Vagina (tissue), 2 donors: ENCODE measurements at regions not wholly inside any gene's neighbourhood (a gene's known extent, or its start where the extent isn't known, plus 50 kb on each side); places are given as distances from the start of the nearest gene placed in this dataset.
A peak's percentile ranks its signal among the peaks of the same experiment; 100 is the strongest.

Experiments
- DNase-seq, 2 donors: peaks; one replicate each; pipeline ENCODE4 v3.0.0-alpha.2; 2017; ENCODE audit errors: extremely low spot score in 2 of 2
- H3K27ac ChIP-seq: fragments of 200-600 bp; sonication (generic); one replicate; pipeline ENCODE4 v1.5.1; 2019
- H3K27me3 ChIP-seq: fragments of 200-600 bp; sonication (generic); one replicate; pipeline ENCODE4 v1.5.1; 2019
- H3K36me3 ChIP-seq, 2 donors: fragments of 200-600 bp; sonication (generic); one replicate each; pipeline ENCODE4 v1.5.1; 2017 to 2019
- H3K4me1 ChIP-seq: fragments of 200-600 bp; sonication (generic); one replicate; pipeline ENCODE4 v1.5.1; 2019
- H3K4me3 ChIP-seq, 2 donors: fragments of 200-600 bp; sonication (generic); 1 replicate in 1 of 2; 2 replicates in 1 of 2; pipeline ENCODE4 v1.5.1; 2016 to 2019
- H3K9me3 ChIP-seq: fragments of 200-600 bp; sonication (generic); one replicate; pipeline ENCODE4 v1.5.1; 2019
- POLR2A ChIP-seq, 2 donors: fragments of 450-650 bp; IDR thresholded peaks; one replicate each; pipeline ENCODE4 v1.6.1; 2017; ENCODE audit warnings: antibody characterized with exemption in 2 of 2, mild to moderate bottlenecking in 2 of 2, moderate library complexity in 2 of 2
- POLR2AphosphoS5 ChIP-seq, 2 donors: sonication (generic); formaldehyde crosslinking; IDR thresholded peaks; one replicate each; pipeline ENCODE4 v1.9.0; 2017; ENCODE audit warnings: antibody characterized with exemption in 2 of 2, mild to moderate bottlenecking in 2 of 2, low read depth in 1 of 2; ENCODE audit not compliant: insufficient read depth in 1 of 2
- intact Hi-C: fragments of 100-400 bp; cut with DNase I; formaldehyde crosslinking; loops from one replicate; pipeline ENCODE4 v1.15.1; 2023
- TF ChIP-seq, protein P1 (sequence below), 3 experiments: fragments of 450-650 bp in 2 of 3; fragments of 200-600 bp in 1 of 3; sonication (generic) in 1 of 3; IDR thresholded peaks; one replicate each; pipeline ENCODE4 v1.5.1; 2017 to 2019; ENCODE audit warnings: antibody characterized with exemption in 3 of 3, mild to moderate bottlenecking in 2 of 3, moderate library complexity in 2 of 3

DNA sequence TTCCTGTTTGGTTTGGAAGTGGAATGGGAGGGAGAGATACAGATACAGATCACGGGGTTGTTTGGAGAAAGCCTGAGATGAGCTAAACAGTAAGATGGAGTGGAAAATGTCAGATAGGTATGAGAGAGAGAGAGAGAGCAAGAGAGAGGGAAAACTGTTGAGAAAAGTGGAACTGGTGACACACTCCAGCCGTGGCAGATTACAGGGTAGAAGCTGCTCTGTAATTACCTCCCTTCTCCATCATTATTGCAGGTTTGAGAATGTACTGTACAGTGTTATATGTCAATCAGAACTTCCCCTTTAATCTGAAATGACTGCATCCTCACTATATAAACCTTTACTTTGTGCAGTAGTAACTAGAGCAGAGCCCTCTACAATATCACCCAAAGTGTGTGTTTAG lies 74.5 kb upstream of the WWC1 start:
- no peaks in the 10 kb centered on the region for H3K36me3 ChIP-seq
- H3K27me3 ChIP-seq, result no peaks in the 10 kb centered on the region
- TF ChIP-seq, protein P1, sequence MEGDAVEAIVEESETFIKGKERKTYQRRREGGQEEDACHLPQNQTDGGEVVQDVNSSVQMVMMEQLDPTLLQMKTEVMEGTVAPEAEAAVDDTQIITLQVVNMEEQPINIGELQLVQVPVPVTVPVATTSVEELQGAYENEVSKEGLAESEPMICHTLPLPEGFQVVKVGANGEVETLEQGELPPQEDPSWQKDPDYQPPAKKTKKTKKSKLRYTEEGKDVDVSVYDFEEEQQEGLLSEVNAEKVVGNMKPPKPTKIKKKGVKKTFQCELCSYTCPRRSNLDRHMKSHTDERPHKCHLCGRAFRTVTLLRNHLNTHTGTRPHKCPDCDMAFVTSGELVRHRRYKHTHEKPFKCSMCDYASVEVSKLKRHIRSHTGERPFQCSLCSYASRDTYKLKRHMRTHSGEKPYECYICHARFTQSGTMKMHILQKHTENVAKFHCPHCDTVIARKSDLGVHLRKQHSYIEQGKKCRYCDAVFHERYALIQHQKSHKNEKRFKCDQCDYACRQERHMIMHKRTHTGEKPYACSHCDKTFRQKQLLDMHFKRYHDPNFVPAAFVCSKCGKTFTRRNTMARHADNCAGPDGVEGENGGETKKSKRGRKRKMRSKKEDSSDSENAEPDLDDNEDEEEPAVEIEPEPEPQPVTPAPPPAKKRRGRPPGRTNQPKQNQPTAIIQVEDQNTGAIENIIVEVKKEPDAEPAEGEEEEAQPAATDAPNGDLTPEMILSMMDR (IDR thresholded peaks at IDR 0.05), result no peak
- TF ChIP-seq POLR2A (IDR thresholded peaks at IDR 0.05) (no peak), POLR2AphosphoS5 (IDR thresholded peaks at IDR 0.05; ENCODE audit: insufficient read depth in 1 of 2, low read depth in 1 of 2) (no peak)
- H3K27ac ChIP-seq, result no peak overlapping the region
- DNase-seq, result no peak
- no peak overlapping the region for H3K4me3 ChIP-seq
- intact Hi-C loops, result loop anchor here (5.0 kb wide), 1 partner anchor 495 kb away; no protein-coding TSS in a partner anchor
- no peaks in the 10 kb centered on the region for H3K9me3 ChIP-seq
- peaks cover 6% of the 10 kb centered on the region for H3K4me1 ChIP-seq

DNA sequence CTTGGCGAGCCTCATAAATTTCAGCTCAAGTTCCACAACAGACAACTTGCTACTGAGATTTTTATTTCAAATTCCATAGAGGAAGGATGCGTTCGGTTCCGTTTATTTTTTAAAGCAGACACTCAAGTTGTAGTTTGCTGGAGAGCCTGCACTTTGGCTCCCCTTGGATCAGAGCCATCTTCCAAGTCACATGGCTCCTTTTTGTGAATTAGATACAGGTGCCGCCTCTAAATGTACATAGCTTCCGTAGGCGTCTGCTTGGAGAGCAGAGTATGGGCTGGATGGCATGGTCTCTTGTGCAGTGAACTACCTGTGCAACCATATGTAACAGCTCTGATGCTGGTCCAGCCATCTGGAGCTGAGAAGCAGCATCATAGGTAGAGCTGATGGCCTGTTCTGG lies 73.9 kb upstream of the WWC1 start:
- Histone ChIP-seq H3K4me1 (peaks cover 6% of the 10 kb centered on the region), H3K4me3 (no peak overlapping the region), H3K27me3 (no peaks in the 10 kb centered on the region), H3K27ac (no peak overlapping the region), H3K36me3 (no peaks in the 10 kb centered on the region), H3K9me3 (no peaks in the 10 kb centered on the region)
- intact Hi-C loops, result loop anchor here (5.0 kb wide), 1 partner anchor 495 kb away; no protein-coding TSS in a partner anchor
- no peak for DNase-seq
- no peak for TF ChIP-seq POLR2AphosphoS5 (IDR thresholded peaks at IDR 0.05; ENCODE audit: insufficient read depth in 1 of 2, low read depth in 1 of 2)
- no peak for TF ChIP-seq POLR2A (IDR thresholded peaks at IDR 0.05)
- TF ChIP-seq, protein P1 (IDR thresholded peaks at IDR 0.05), result no peak

DNA sequence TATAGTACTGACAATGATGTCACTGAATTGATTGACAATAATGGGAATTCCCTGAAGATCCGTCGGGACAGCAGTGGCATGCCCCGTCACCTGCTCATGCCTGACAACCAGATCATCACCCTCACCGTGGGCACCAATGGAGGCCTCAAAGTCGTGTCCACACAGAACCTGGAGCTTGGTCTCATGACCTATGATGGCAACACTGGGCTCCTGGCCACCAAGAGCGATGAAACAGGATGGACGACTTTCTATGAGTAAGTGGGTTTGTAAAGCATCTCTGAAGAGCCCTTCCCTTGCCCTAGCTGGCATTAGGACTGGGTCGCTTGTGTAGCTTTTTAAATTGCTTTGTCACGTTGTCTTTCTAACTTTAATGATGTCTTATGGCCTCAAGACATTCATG lies 72.7 kb upstream of the WWC1 start:
- no peaks in the 10 kb centered on the region for H3K36me3 ChIP-seq
- H3K4me1 ChIP-seq, result peaks cover 6% of the 10 kb centered on the region
- no peaks in the 10 kb centered on the region for H3K9me3 ChIP-seq
- no peak overlapping the region for H3K4me3 ChIP-seq
- DNase-seq, result no peak
- no peaks in the 10 kb centered on the region for H3K27me3 ChIP-seq
- TF ChIP-seq, protein P1 (IDR thresholded peaks at IDR 0.05), result no peak
- TF ChIP-seq POLR2AphosphoS5 (IDR thresholded peaks at IDR 0.05; ENCODE audit: insufficient read depth in 1 of 2, low read depth in 1 of 2) (no peak), POLR2A (IDR thresholded peaks at IDR 0.05) (no peak)
- no peak overlapping the region for H3K27ac ChIP-seq
- intact Hi-C loops, result loop anchor here (5.0 kb wide), 1 partner anchor 496 kb away; no protein-coding TSS in a partner anchor

DNA sequence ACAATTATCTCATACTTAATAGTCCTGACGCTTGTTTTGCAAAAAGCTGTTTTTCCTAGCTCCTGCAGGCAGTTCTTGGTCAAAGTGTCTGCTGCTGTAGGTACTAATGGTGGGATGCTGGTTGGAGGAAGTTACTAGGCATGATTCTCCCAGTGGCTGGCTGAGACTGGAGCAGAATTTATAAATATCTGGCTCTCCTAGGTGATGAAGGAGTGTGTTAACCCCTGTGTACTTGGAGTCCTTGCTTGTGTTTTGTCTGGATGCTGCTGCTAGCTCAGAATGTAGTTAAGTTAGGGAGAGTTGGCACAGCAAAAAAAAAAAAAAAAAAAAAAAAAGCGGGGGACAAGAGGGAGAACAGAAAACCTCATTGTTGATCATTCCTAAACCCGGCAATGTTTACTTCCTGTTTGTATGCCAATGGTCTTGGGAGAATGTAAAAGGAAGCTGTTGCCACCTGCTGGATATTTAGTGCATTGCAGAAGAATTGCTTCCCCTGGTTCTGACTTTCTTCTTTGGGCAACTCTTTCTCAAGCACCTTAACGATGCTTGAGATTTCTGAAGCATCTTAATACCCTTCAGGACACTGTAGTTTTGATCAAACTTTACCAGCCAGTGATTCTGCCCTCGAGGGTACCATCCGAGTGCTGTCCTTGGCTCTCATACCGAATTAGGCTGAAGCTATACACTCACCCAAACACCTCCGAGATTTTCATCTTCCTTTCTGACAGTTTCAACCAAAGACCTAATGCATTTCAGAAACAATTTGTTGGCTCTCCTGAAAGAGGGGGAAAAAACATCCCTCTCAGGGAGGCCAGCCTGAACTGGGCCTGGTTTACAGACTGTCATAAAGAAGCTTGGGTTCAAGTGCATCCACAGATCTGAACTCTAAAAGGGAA lies 71.7 kb upstream of the WWC1 start:
- TF ChIP-seq, protein P1 (IDR thresholded peaks at IDR 0.05), result peak; percentile 74 to 83 (median 74)
- TF ChIP-seq POLR2A (IDR thresholded peaks at IDR 0.05) (no peak), POLR2AphosphoS5 (IDR thresholded peaks at IDR 0.05; ENCODE audit: insufficient read depth in 1 of 2, low read depth in 1 of 2) (peak in 1 of 2 donors; percentile 64)
- H3K27ac ChIP-seq, result no peak overlapping the region
- no peaks in the 10 kb centered on the region for H3K27me3 ChIP-seq
- H3K4me3 ChIP-seq, result no peak overlapping the region
- no peaks in the 10 kb centered on the region for H3K9me3 ChIP-seq
- DNase-seq, result no peak
- H3K4me1 ChIP-seq, result peaks cover 6% of the 10 kb centered on the region
- intact Hi-C loops, result loop anchor here (5.0 kb wide), 1 partner anchor 497 kb away; no protein-coding TSS in a partner anchor
- H3K36me3 ChIP-seq, result no peaks in the 10 kb centered on the region

DNA sequence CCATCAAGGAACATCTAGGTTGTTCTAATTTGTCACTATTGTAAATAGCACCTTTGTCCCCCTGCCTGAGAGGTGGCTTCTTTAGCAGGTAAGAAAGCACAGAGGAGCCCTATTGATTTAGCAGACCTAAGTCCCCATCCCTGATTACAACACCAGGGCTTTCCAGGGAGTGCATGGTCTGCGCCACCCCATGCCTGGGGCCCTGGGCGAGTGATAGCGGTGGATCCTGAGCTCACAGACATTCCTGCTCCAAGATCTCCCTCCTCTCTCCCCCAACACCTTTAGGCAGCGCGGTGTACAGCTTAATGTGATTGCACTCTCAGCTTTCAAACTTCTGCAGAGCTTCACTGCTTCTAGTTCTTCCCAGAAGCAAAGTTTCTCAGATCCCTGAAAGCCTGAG lies 67.4 kb upstream of the WWC1 start:
- intact Hi-C loops, result no loop called here
- H3K27ac ChIP-seq, result no peak overlapping the region
- H3K4me1 ChIP-seq, result peaks cover 11% of the 10 kb centered on the region
- H3K4me3 ChIP-seq, result no peak overlapping the region
- no peaks in the 10 kb centered on the region for H3K9me3 ChIP-seq
- DNase-seq, result no peak
- TF ChIP-seq, protein P1 (IDR thresholded peaks at IDR 0.05), result no peak
- TF ChIP-seq POLR2AphosphoS5 (IDR thresholded peaks at IDR 0.05; ENCODE audit: insufficient read depth in 1 of 2, low read depth in 1 of 2), result no peak
- no peaks in the 10 kb centered on the region for H3K27me3 ChIP-seq
- H3K36me3 ChIP-seq, result no peaks in the 10 kb centered on the region
